ENCODE measurements at regions not wholly inside any gene's neighbourhood (a gene's known extent, or its start where the extent isn't known, plus 50 kb on each side); places are given as distances from the start of the nearest gene placed in this dataset.
"Not testable (repeated sequence)": the region's sequence is repeated elsewhere in the genome, so short reads cannot be mapped to it uniquely, and the experiment has no call there.

GRCh38 chr9:30060976-30061375 lies 2323.5 kb upstream of the ACO1 start:
- no peak for DNase-seq

- no peak for DNase-seq
Observed at GRCh38 chr9:30065888-30066287, 2318.6 kb upstream of the ACO1 start.

GRCh38 chr9:30069236-30069635 lies 2315.2 kb upstream of the ACO1 start:
- not testable (repeated sequence) for DNase-seq

GRCh38 chr9:30075022-30075421 lies 2309.4 kb upstream of the ACO1 start:
- no peak for DNase-seq

DNA sequence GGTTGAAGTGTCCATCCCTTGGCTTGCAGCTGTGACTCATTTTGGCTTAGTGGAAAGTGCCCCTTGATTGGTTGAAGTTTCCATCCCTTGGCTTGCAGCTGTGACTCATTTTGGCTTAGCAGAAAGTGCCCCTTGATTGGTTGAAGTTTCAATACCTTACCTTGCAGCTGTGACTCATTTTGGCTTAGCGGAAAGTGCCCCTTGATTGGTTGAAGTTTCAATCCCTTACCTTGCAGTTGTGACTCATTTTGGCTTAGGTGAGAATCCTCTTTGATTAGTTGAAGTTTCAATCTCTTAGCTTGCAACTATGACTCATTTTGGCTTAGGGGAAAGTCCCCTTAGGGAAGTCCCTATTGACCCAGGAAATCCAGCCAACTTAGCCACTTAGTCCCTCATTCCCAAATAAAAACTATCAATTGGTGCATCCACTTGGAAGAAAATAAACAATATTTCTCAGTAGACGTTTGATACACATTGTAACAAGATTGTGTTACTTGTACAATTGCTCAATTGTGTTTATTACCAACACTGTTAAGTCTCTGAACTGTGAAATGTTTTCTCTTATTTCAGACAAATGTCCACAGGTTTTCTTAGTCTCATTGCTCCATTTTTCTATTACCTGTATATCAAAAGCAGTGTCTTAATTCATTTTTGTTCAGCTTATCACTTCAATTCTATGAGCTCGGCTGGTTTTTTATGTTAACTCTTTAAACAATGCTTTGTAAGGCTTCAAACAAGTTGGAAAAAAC lies 2308.8 kb upstream of the ACO1 start:
- no peak for DNase-seq

GRCh38 chr9:30078195-30078594 lies 2306.2 kb upstream of the ACO1 start:
- no peak for DNase-seq

GRCh38 chr9:30089428-30089827 lies 2295.0 kb upstream of the ACO1 start:
- no peak for DNase-seq

DNA sequence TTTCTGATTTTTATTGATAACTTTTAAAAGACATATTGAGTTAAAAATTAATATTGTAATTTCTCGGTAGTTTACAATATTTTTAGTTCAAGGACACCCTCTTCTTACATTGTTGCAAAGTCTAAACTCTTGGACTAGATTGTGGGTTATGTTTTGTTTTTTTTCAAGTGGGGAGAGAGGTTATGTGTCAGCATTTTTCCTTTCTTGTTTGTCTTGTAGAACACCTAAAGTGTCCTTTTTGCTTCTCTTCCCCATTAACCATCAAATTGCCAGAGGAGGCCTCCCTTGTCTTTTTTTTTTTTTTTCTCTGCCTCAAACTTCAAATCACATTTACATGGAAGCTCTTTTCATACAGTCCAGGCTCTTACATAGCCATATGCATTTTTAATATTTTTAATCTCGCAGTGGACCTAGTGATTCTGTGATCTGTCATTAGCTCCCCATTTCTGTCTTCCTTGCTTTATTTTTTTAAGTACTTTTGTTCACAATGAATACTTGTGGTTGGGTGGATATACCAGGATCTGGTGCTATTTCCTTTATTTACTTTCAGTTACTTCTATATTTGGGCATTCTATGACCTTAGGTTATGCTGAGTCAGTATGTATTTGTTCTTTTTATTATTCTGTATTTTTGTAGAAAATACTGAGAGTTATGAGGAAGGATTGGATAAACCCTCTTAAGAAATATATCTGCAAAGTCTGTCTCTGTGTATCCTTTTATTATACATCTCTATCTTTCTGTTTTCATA lies 2280.6 kb upstream of the ACO1 start:
- no peak for DNase-seq

DNA sequence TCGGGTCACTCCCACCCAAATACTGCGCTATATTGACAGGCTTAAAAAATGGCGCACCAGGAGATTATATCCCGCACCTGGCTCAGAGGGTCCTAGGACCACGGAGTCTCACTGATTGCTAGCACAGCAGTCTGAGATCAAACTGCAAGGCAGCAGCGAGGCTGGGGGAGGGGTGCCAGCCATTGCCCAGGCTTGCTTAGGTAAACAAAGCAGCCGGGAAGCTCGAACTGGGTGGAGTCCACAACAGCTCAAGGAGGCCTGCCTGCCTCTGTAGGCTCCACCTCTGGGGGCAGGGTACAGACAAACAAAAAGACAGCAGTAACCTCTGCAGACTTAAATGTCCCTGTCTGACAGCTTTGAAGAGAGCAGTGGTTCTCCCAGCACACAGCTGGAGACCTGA lies 2277.3 kb upstream of the ACO1 start:
- DNase-seq = not testable (repeated sequence)

- DNase-seq = no peak
Observed at GRCh38 chr9:30116673-30117217, 2267.7 kb upstream of the ACO1 start.

DNA sequence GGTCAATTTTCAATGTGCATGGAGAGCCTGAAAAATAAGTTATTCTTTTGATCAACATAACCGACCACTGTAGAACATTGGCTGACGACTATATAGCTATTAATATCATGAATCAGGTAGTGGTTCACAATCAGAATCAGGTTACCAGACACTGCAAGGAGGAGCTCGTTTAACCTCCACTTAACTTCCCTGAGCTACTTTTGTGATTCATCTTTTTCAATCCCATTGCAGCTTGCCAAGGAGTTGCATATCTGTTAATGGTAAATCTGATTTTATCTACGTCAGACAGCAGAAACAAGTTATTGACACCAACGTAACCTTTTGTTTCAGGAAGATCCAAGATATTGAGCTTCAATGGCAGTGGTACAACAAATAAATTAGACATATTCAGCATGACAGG lies 2263.8 kb upstream of the ACO1 start:
- no peak for DNase-seq

GRCh38 chr9:30121611-30122010 lies 2262.8 kb upstream of the ACO1 start:
- peak in 4 of 58 donors; percentile 0 to 1 (median 0) for DNase-seq

DNA sequence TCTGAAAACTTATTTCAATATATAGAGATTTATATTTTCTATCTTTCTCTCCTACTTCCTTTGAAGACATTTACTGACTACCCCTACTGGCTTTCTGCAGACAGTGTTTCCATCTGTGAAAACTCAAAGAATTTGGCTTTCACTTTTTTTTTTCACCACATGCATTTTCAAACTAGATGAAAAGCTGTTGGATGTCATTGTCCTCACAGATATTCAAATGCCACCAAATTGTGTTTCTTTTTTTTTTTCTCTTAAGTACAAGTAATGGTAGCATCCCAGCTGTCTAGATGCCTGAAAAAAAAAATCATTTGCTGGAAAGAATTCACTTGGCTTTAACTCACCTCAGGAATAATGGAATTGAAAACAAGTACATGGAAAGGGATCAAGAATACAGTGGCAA lies 2258.6 kb upstream of the ACO1 start:
- no peak for DNase-seq

GRCh38 chr9:30127371-30127770 lies 2257.1 kb upstream of the ACO1 start:
- no peak for DNase-seq

DNA sequence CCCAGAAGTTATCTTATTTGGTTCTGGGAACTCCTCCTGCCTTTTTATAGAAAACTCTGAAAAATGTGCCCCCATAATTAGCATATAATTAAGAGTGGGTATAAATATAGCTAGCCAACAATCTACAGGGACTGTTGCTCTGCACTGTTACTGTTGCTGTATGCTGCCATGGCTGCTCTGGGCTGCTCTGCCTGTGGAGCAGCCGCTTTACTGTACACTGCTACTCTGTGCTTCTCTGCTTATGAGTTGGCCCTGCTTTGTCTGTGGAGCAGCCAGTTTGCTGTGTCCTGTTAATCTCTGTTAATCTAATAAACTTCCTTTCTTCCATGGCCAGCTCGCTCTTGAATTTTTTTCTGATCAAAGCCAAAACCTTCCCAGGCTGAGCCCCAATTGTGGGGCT lies 2244.0 kb upstream of the ACO1 start:
- DNase-seq = no peak

- no peak for DNase-seq
Observed at GRCh38 chr9:30160570-30160969, 2223.9 kb upstream of the ACO1 start.

DNA sequence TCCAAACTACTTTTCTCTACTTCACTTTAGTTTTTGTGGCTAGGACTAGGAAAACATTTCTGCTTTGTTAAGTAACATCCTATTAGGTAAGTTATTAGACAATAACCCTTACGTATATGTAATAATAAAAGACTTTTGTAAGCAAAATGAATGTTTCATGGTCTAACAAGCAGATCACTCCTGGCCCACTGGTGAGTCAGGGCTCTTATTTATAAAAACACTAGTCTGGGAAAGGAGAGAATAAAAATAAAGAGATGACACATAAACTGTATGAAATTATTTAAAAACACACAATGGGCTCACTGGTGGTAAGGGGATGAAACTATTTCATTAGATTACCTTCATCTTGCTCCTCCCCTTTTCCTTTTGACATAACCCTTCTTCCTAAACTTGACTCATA lies 2212.2 kb upstream of the ACO1 start:
- DNase-seq = no peak

- no peak for DNase-seq
Observed at GRCh38 chr9:30178610-30179009, 2205.8 kb upstream of the ACO1 start.

DNA sequence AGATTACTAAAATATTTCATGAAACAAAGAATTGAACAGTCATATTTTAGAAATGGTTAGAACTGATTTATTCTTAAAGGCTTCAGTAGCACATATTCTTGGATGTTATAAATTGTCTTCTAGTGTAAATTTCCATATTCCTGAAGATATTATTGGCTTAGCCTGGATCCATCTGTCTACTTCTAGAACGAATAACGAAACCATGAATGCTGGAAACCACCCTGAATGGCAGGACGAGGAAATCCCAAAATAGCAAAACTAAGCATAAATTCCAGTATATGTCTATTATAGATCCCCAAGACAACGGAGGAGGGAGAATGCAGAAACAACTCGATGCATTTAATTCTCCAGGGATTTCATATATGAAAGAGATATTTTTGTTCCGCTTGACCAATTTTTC lies 2191.0 kb upstream of the ACO1 start:
- no peak for DNase-seq

DNA sequence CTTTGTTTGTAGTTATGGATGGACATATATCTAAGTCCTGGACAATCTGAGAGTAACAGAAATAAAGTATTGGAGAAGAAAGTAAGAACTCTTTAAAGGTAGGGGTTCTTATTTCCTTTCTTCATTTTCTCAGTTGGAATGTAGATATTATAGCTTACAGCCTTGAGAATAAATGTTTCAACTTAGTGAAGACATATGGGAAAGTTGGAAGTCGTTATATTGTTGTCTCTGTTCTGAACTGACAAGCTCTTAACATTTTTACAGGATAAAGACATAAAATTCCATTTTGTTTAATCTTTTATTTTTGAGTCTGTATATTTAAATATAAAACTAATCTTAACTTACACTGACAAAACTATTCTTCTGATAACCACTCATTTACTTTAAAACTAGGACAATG lies 2187.5 kb upstream of the ACO1 start:
- DNase-seq = no peak

DNA sequence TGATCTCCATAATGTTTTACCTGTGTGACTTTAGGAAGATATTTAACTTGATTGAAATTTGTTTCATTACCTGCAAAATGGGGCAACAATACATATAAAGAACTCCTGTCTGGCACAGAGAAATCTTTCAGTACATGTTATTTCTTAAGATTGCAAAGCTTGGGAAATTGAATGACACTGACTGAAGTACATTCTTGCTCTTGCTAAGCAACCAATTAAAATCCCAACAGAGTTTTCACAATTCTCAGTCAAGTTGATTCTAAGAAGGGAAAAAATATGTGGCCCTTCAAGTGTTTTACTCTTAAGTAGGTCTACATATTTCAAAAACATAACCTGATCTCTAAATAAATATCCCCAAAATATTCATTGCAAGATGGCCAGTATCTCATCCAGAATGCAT lies 2187.0 kb upstream of the ACO1 start:
- no peak for DNase-seq

DNA sequence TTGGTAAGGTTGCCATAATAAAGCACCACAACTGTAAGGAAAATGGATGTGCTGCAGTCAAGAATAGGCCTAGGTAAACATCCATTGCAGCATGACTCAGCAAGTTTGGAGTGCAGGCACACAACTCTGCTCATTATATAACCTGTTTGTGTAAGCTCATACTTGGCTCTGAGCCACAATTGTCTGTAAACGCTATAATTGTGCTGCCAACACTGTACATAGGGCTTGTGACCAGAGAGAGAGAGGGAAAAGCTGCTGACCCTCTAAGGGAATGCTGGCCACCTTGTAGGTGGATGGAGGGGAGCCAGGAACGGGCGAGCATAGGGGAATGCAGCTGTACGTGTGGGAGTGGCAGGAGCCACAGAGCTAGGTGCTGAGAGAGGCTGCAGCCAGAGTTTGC lies 2186.5 kb upstream of the ACO1 start:
- no peak for DNase-seq
